BLaER1 (cell line): ENCODE measurements at regions not wholly inside any gene's neighbourhood (a gene's known extent, or its start where the extent isn't known, plus 50 kb on each side); places are given as distances from the start of the nearest gene placed in this dataset.
"Not testable (repeated sequence)": the region's sequence is repeated elsewhere in the genome, so short reads cannot be mapped to it uniquely, and the experiment has no call there.

Experiments
- H3K27ac ChIP-seq: shearing (Covaris generic); formaldehyde crosslinking; 2 replicates; pipeline ENCODE4 v1.8.1; 2022
- H3K27me3 ChIP-seq: shearing (Covaris generic); formaldehyde crosslinking; 2 replicates; pipeline ENCODE4 v1.8.1; 2022
- H3K36me3 ChIP-seq: shearing (Covaris generic); formaldehyde crosslinking; 2 replicates; pipeline ENCODE4 v1.8.1; 2022
- H3K4me1 ChIP-seq: shearing (Covaris generic); formaldehyde crosslinking; 2 replicates; pipeline ENCODE4 v1.8.1; 2022
- H3K4me2 ChIP-seq: shearing (Covaris generic); formaldehyde crosslinking; 2 replicates; pipeline ENCODE4 v1.8.1; 2022
- H3K4me3 ChIP-seq: shearing (Covaris generic); formaldehyde crosslinking; 2 replicates; pipeline ENCODE4 v1.8.1; 2022
- H3K9ac ChIP-seq: shearing (Covaris generic); formaldehyde crosslinking; 2 replicates; pipeline ENCODE4 v1.8.1; 2022
- H3K9me3 ChIP-seq: shearing (Covaris generic); formaldehyde crosslinking; 2 replicates; pipeline ENCODE4 v1.8.1; 2022
- H4K20me1 ChIP-seq: shearing (Covaris generic); formaldehyde crosslinking; 2 replicates; pipeline ENCODE4 v1.8.1; 2022
- Cebpa-rat ChIP-seq: shearing (Covaris generic); IDR thresholded peaks from 2 replicates; pipeline ENCODE4 v1.8.1; 2022

- no peak for TF ChIP-seq Cebpa-rat
- no peaks in the 10 kb centered on the region for H3K36me3 ChIP-seq
These were observed 140.4 kb upstream of the ATF7IP start for GRCh38 chr12:14225064-14225463.

GRCh38 chr12:14235176-14235575, 130.3 kb upstream of the ATF7IP start:
- not testable (repeated sequence) for H3K27me3 ChIP-seq, H4K20me1 ChIP-seq, H3K9ac ChIP-seq, H3K27ac ChIP-seq, H3K36me3 ChIP-seq, H3K4me2 ChIP-seq, H3K4me3 ChIP-seq
- Histone ChIP-seq H3K4me1 (peaks cover 17% of the 10 kb centered on the region), H3K9me3 (peaks cover 20% of the 10 kb centered on the region)

More at GRCh38 chr12:14225064-14225463, 140.4 kb upstream of the ATF7IP start:
- no peaks in the 10 kb centered on the region for H4K20me1 ChIP-seq
- H3K27ac ChIP-seq, result no peak overlapping the region
- no peak overlapping the region for H3K4me2 ChIP-seq
- H3K9me3 ChIP-seq, result peaks cover 25% of the 10 kb centered on the region
- H3K9ac ChIP-seq, result no peak overlapping the region
- no peak overlapping the region for H3K4me3 ChIP-seq
- H3K4me1 ChIP-seq, result no peaks in the 10 kb centered on the region
- H3K27me3 ChIP-seq, result no peaks in the 10 kb centered on the region

DNA sequence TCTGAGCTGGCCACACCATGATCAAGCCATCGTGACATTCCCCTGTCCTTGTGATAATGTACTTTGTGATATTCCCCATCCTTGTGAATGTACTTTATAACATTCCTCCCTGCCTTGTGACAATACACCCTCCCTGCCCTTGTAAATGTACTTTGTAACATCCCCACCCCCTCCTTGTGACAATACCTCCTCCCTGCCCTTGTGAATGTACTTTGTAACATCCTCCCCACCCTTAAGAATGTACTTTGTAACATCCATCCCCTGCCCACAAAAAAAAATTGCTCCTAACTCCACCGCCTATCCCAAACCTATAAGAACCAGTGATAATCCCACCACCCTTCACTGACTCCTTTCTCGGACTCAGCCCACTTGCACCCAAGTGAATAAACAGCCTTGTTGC, 128.8 kb upstream of the ATF7IP start:
- Histone ChIP-seq H3K9me3 (peaks cover 12% of the 10 kb centered on the region), H3K4me1 (peaks cover 28% of the 10 kb centered on the region)
- not testable (repeated sequence) for H3K4me2 ChIP-seq, H3K27me3 ChIP-seq, H3K9ac ChIP-seq, H3K36me3 ChIP-seq, H3K4me3 ChIP-seq, H4K20me1 ChIP-seq, H3K27ac ChIP-seq

- Histone ChIP-seq H3K4me3 (no peak overlapping the region), H3K9ac (no peak overlapping the region), H3K4me2 (no peak overlapping the region), H3K27me3 (no peaks in the 10 kb centered on the region), H3K4me1 (peaks cover 28% of the 10 kb centered on the region), H3K27ac (no peak overlapping the region), H3K9me3 (peaks cover 20% of the 10 kb centered on the region), H4K20me1 (no peaks in the 10 kb centered on the region), H3K36me3 (no peaks in the 10 kb centered on the region)
- TF ChIP-seq Cebpa-rat, result no peak
These were observed 127.2 kb upstream of the ATF7IP start for GRCh38 chr12:14238221-14238792.

GRCh38 chr12:14239350-14239934, 126.0 kb upstream of the ATF7IP start:
- Histone ChIP-seq H3K27ac (peak overlapping the region; percentile 82), H4K20me1 (no peaks in the 10 kb centered on the region), H3K9ac (peak overlapping the region; percentile 70), H3K4me1 (peaks cover 29% of the 10 kb centered on the region), H3K36me3 (no peaks in the 10 kb centered on the region), H3K4me2 (peak overlapping the region; percentile 78), H3K4me3 (peak overlapping the region; percentile 58), H3K9me3 (peaks cover 31% of the 10 kb centered on the region), H3K27me3 (no peaks in the 10 kb centered on the region)
- peak; percentile 94 for TF ChIP-seq Cebpa-rat

DNA sequence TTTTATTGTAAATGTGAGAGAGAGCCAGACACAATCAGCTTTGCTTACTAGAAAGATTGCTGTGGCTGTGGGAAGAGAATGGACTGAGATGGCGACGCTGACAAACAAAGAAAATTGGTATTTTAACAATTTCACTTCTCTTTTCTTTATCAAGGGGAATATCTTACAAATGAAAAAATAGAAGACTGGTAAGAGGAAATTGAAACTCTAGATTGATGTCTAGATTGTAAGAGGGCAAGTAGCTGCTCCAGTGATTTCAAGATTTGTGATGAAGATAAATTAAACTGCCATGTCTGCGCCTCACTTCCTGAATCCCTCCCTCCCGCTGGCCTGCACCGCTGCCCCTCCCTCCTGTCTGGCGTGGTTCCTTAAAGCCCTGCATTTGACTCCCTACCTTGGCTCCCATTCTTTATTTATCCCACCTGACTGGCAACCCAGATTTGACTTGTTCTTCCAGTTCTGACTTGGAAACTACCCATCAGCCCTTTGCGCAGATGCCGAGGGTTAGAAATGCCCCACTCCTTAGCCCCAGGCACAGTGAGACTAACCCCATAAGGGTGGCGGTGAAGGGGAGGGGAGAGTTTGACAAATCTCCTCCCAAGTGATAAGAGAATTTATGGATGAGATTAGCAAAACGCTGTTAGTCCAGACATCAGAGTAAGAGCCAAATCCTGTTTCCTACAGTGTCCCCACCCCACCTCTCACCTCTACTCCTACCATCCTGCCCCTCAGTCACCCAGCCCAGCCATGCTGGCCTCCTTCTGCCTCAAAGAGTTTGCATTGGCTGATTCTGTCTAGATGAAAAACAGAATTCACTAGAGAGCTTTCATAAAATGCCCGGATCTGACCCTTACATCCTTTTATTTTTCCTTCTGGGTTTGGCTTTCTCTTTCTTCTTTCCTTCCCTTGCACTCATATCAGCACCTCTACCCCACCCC, 125.3 kb upstream of the ATF7IP start:
- H3K36me3 ChIP-seq, result no peaks in the 10 kb centered on the region
- peak overlapping the region; percentile 78 for H3K4me2 ChIP-seq
- peaks cover 36% of the 10 kb centered on the region for H3K4me1 ChIP-seq
- H4K20me1 ChIP-seq, result no peaks in the 10 kb centered on the region
- H3K27ac ChIP-seq, result peak overlapping the region; percentile 82
- H3K27me3 ChIP-seq, result no peaks in the 10 kb centered on the region
- TF ChIP-seq Cebpa-rat, result no peak
- peaks cover 34% of the 10 kb centered on the region for H3K9me3 ChIP-seq
- peak overlapping the region; percentile 58 for H3K4me3 ChIP-seq
- H3K9ac ChIP-seq, result peak overlapping the region; percentile 70

- no peak overlapping the region for H3K9ac ChIP-seq
- H3K4me1 ChIP-seq, result peaks cover 43% of the 10 kb centered on the region
- no peak overlapping the region for H3K4me3 ChIP-seq
- H3K27me3 ChIP-seq, result no peaks in the 10 kb centered on the region
- TF ChIP-seq Cebpa-rat, result no peak
- peaks cover 39% of the 10 kb centered on the region for H3K9me3 ChIP-seq
- no peaks in the 10 kb centered on the region for H4K20me1 ChIP-seq
- H3K36me3 ChIP-seq, result no peaks in the 10 kb centered on the region
- H3K27ac ChIP-seq, result peak overlapping the region; percentile 82
- peak overlapping the region; percentile 78 for H3K4me2 ChIP-seq
These were observed 124.6 kb upstream of the ATF7IP start for GRCh38 chr12:14240873-14241220.

- not testable (repeated sequence) for H3K9ac ChIP-seq, H3K27me3 ChIP-seq, H3K36me3 ChIP-seq, H3K27ac ChIP-seq, H3K4me2 ChIP-seq, H3K4me3 ChIP-seq, H4K20me1 ChIP-seq
- Histone ChIP-seq H3K4me1 (peaks cover 44% of the 10 kb centered on the region), H3K9me3 (peaks cover 43% of the 10 kb centered on the region)
These were observed 122.7 kb upstream of the ATF7IP start for GRCh38 chr12:14242825-14243224.

DNA sequence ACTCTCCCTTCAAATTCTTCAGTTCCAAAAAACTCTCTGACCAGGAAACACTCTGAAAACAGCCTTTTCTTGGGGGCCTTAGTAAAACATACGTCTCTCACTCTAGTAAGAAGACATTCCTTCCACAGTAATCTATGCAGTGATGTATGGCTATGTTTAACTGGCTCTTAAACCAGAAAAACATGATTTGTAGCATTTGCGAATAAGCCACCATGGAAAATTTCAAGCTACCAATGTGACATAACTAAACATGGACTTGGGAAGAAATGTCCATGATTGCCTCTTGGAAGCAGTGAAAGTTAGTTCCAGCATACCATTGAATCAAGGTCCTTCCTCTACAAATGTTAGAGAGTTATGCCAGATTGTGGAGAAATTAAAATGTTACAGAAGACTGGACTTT, 121.5 kb upstream of the ATF7IP start:
- Histone ChIP-seq H3K4me1 (peaks cover 39% of the 10 kb centered on the region), H3K36me3 (no peaks in the 10 kb centered on the region), H3K27ac (no peak overlapping the region), H3K4me2 (no peak overlapping the region), H3K9ac (no peak overlapping the region), H3K9me3 (peaks cover 53% of the 10 kb centered on the region), H3K27me3 (no peaks in the 10 kb centered on the region), H4K20me1 (no peaks in the 10 kb centered on the region), H3K4me3 (no peak overlapping the region)
- TF ChIP-seq Cebpa-rat, result no peak
